GM19324 (cell line): ENCODE measurements at regions not wholly inside any gene's neighbourhood (a gene's known extent, or its start where the extent isn't known, plus 50 kb on each side); places are given as distances from the start of the nearest gene placed in this dataset.

Experiments
- ATAC-seq: cut with Tn5 transposase; IDR thresholded peaks from one replicate; pipeline ENCODE4 v1.9.1; 2021; ENCODE audit warnings: mild to moderate bottlenecking, moderate library complexity; ENCODE audit not compliant: unreplicated experiment, low FRiP score

DNA sequence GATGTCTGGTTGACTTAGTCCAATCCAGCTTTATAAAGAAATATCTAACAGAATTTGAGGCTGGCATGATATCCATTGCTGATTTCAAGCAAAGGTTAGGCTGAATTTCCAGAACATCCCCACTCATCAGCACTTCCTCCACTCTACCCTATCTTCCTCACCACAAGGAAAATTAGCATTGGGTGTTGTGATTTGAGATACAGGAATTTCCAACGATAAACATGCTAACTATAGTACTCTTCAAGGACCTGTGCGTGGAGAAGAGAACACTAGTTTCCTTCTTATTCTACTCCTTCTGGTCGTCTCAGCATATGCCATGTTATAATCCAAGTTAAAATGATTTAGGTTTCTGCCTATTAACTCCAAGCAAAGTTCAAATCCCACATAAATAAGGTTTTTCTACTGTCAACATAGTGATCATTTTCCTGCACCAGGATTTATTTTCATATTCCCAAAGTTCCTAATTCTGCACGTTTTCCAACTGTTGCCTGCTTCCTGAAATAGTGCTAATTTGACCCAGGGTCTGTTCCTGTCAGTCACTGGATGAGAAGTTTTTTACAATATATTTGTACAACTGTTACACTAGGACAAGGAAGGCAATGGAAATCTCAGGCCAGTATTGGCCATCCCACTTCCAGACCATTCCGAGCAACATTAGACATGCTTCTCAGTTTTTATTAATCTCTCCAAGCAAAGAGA is 177.6 kb upstream of the EDNRA start:
- no peak for ATAC-seq

DNA sequence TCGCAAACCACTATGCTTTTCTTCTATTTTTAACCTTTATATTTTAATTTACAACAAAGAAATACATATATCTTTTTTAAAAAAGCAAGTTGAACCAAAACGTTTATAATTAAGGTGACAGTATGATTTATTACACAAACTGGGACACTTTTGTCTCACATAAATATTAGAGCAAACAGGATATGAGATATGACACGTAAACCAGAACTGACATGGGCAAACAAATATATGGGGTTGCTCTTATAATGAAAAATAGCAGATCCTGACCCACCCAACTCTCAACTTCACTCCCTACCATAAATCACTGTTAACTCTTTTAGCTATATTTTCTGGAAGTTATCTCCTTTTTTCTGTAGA is 177.0 kb upstream of the EDNRA start:
- no peak for ATAC-seq

DNA sequence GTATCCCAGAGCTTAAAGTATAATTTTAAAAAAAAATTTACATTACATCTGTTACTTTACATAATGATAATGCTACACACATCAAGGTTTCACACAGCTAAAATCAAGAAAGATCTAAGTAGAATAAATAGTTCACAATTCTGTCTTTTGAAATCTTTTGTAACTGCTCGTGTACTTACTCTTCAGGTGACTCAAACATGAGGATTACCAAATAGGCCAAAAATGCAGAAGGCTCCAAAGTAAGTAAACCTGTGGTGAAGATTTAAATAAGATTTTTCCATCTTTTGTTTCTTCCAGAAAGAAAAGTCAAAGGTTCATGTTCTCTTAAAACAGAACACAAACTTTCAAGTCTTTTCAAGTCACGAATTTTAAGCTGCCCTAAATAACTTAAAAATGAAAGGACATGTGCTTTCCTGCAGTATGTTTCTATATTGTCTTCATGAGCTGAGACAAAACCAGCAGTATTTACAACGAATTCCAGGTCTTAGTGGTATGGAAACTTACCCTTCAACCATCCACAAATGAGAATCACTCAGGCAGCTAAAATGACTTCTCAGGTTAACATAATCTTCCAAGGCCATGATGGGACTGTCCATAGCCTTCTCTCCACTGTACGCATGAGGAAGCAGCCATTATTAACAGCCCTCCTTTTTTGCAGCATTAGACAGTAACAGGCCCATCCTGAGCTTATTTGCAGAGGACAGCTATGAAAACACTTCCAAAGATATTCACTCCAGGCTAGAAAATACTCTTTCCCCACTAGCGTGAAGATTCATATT is 172.8 kb upstream of the EDNRA start:
- no peak for ATAC-seq

DNA sequence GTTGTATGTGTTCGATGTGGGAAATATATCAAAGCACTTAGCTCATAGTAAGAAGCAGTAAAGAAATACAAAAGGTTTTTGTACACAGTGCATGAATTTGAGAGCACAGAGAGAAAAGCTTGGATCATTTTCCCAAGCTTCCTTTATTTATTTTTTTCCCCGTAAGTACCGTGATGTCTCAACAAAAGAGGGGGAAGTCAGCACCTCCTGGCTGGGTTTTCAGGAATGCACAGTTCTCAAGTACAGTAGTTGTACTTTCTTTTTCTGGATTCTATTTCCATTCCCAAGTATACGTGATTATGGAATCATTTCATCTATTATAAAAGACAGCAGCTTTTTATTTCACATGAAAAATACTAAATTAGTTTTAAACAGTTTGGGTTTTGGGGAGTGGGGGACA is 171.5 kb upstream of the EDNRA start:
- ATAC-seq: no peak

DNA sequence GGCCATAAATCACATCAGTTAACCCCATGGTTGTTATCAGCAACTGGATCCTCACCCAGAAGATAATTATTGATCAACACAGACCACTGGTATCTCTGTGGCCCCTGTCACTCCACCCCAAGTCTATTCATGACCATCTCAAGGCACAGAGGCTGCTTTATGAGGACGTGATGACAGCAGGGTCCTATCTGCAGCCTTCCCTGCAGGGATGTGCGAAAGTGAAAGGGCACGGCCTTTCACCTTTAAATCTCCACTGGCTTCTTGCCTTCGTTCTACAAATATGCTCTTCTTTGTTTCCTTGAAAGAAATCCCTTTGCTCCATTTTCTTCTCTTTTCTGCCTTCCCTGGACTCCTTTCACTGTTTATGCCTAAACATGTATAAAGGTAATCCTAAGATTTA is 170.6 kb upstream of the EDNRA start:
- ATAC-seq: no peak

DNA sequence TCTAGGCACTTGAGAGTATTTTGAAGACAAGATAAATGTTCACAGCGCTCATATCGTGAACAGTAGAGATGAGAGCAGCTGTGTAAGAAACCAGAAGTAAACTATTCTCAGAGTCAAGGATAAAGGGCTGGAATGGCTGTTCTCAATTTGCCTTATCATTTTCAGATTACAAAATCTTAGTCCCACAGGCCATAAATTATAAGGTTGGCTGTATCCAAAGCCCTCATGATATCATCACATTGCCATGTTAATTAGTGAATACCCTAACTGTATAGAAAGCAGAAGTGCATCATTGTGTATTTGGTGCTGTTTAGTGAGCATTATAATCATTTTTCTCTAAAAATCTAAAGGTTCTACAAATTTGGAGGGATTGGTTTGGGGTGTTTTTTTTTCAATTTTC is 168.9 kb upstream of the EDNRA start:
- no peak for ATAC-seq

DNA sequence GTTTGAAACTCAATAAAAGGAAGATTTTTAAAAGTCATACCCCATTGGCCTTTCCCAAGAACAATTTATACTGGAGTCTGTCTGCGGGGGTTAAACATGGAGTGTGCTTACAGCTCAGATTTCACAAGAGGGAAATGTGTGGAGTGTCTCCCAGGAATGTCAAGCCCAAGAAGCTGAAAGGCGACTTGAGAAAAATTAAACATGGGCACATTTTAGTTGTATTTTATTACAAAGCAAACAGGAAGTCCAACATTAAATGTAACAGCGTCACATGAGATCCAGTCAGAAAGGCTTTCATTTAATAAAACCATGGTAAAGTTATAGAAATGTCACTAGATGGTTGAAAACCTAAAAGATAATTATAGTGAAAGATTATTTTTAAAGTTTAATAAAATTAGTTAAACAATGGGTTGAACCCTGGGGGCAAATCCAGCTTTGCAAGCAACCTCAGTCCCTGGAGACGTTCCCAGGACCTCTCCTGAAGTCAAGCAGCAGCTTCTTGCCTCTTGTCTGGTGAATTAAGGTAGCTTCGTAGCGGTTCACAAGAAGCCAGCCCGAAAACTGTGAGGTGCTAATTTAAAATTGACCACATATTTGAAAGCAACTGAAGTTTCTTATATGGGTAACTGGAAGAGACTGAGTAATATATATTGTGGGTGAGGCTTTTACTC is 168.4 kb upstream of the EDNRA start:
- no peak for ATAC-seq

DNA sequence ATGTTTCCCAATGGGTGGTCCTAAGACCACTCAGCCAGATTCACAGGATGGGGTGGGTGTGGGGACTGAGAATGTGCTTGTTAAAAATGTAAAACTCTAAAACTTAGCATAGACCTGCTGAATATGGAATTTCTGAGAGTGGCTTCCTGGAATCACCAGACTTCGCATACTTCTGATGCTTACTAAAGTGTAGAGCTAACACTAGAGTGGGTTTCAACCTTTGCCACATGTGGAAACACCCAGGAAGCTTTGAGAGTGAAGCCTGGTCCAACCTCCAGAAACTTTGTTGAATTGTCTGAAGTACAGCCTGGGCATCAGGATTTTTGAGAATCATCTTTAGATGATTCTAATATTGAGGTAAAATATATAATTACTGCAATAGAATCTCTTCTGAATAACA is 167.8 kb upstream of the EDNRA start:
- no peak for ATAC-seq

DNA sequence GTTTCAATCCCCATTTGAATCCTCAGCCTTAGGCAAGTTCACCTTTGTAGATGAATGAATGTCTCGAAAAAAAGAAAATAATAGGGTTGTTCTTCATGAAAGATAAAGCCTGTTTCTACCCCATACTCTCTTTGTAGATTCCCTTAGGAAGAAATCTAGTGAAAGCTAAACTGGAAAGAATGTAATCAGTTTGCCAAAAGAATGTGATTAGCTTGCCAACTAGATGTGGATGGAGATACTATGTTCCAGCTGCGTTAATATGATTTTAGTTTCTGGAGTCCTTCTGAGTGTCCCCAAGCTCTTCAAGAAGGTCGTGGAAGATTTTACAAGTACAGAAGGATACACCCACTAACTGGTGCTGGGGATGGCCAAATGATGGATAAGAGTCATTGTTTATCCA is 162.3 kb upstream of the EDNRA start:
- no peak for ATAC-seq

DNA sequence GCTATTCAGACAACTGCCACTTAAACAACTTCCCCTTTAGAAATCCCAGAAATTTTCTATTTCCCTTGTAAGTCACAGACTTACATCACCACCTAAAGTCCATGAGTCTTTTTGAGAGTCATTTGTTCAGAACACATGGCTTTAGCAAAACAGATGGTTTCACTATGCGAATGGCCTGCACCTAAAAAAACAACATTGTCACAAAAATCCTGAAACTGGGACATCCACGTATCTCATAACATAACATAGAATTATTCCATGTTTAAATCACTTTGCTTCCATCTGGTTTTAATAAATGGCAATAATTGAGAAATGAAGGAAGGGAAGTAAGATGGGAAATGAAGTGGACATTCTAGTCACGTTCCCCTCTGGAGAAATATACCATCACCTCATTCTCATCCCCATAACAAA is 155.3 kb upstream of the EDNRA start:
- ATAC-seq: no peak

DNA sequence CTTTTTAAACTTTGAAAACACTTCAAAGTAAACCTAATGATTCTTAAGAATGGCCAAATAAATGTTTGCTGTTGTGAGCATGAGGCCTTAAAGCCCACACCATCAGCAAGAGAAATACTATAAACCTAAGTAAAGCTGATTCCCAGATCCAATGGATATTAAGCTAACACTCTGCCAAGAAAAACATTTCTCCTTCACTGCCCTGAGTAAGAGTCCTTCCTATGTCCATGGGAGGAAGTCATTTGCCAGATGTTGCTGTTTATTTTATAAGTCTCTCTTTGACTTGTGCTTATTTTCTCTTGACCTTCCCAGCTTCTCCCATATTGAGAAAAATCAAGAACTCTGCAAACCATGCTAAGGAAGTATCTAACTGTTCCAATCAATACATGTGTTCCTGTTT is 154.3 kb upstream of the EDNRA start:
- ATAC-seq: no peak

DNA sequence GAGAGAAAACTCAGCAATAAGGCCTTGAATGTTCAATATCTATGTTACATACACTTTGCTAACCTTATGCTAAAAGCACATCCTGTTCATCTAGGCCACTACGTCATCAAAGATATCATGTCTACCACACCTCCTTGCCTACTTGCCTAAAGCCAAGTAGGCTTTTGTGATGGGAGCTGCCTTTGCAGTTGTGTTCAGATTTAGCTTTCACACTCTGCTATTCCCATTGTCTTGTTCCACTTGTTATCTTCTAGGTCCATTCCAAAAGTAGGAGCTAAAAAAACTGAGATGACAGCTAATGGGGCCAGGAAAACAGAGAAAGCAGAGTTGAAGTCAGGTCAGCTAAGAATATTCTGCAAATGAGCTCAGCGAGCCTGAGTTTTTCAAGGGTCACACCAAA is 153.6 kb upstream of the EDNRA start:
- no peak for ATAC-seq

DNA sequence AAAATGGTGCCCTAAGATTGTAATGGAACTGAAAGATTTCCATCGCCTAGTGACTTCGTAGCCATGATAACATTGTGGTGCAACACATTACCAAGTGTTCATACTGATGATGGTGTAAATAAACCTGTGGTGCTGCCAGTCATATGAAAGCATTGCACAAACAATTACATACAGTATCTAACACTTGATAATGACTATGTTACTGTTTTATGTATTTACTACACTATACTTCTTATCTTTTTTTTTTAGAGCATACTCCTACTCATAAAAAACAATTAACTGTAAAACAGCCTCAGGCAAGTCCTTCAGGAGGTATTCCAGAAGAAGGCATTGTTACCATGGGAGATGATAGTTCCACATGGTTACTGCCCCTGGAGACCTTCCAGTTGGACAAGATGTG is 152.7 kb upstream of the EDNRA start:
- ATAC-seq: no peak

DNA sequence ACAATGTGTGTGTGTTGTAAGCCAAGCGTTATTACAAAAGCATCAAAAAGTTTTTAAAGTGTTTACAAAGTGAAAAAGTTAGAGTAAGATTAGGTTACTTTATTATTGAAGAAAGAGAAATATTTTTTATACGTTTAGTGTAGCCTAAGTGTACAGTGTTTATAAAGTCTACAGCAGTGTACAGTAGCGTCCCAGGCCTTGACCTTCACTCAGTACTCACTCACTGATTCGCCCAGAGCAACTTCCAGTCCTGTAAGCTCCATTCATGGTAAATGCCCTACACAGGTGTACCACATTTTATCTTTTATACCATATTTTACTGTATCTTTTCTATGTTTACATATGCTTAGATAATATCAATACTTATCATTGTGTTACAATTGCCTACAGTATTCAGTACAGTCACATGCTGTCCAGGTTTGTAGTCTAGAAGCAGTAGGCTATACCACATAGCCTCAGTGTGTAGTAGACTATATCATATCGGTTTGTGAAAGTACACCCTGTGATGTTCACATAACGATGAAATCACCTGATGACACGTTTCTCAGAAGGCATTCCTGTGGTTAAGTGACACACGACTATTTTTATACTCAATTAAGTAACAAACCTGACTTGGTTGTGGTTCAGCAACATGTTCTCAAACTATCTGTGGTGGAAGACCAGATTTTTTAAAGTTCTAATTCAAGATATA is 152.0 kb upstream of the EDNRA start:
- ATAC-seq: no peak

DNA sequence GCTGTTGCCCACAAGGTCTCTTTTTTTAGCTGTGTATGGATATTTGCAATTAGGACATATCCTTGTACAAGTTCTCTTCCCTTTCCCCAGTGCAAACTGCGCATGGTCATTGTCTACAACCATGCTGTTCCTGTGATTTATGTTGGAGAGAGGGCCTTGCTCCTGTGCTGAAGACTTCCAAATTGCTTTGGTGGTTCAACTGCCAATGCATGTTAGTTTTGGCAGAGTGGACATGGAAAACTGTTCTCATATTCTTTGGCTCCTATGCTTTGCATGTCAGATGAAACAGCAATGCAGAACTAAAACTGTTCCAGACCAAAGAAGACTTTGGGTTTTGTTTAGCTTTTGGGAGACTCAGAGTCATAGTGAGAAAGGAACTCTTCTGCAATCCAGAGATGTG is 148.8 kb upstream of the EDNRA start:
- no peak for ATAC-seq

DNA sequence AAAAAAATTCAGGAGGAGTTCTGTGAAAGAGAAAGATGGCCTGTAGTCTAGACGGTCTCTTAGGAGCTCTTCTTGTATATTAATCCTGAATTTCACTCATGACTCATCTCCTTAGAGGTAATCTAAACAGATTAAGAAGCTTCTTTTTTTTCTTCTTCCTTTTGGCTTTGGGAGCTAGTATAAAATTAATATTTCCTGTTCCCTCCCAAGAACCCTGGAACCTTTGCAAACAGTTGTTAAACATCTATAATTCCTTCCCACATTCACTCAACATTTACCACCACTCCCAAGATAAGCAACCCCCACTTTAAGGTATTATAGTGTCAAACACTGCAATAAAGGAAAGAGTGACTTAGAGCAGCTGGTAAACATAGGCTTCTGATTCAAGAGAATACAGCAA is 146.4 kb upstream of the EDNRA start:
- ATAC-seq: no peak

DNA sequence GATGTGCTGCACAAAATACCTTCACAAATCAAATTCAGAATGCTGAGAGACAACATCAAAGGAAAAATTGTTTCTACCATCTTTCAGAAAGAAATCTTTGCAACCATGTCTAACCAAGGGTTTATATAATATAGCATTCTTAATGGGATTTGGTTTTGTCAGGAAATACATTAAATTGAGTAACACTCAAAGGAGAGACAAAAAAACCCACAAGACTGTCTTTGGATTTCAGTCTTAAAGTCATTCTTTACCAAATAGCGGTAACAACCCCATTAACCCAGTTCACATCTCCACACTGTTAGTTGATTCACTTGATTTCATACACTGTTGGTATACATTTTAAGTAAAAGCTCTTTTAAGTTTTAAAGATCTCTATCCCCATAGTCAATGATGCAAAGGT is 145.7 kb upstream of the EDNRA start:
- no peak for ATAC-seq

DNA sequence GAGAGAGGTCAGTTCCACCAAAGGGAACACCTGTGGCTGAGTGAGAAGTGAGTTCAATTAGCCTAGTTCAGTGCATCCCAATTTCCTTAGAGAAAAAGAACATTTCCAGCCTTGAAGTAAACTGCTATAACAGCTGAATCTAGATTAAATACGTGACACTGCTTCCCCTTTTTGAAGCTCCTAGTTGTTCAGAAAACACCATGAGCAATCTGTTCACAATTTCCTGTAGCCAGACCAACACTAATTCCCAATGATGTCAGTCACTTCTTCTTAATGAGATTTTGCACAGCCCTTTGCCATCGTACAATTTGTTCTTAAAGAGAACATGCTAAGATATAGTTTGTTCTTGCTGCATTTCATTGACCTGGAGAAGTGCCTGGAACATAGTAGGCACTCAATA is 144.6 kb upstream of the EDNRA start:
- ATAC-seq: no peak

DNA sequence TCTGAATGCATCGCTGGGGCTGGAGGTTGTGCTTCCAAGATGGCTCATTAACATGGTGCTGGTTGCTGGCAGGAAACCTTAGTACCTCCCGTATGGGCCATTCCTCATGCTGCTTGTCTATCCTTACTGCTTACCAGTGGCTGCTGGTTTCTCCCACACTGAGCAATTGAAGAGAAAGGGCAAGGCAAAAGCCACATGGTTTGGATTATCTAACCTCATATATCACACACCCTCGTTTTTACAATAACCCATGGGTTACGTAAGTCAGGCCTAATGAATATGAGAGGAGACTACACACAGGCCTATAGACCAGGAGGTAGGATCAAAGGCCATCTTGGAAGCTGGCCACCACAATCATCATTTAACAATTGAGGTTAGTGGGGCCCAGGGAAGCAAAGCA is 141.8 kb upstream of the EDNRA start:
- no peak for ATAC-seq

DNA sequence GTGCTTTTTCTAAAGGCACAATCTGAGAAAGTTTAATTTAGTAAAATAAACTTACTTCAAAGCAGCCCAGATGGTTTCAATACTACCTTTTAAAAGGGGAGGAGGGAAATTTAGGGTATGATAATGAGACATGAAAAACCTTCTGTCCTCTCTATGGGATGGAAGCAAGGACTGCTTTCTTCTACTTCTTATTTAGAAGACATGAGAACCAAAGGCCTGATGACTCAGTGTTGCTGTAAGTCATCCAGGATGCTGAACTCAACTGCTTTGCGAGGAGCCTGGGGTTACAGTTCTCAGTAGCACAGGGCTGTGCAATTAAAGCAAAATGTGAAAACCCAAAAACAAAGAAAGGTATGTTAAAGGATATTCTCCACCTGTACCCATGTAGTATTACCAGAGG is 140.8 kb upstream of the EDNRA start:
- ATAC-seq: no peak

DNA sequence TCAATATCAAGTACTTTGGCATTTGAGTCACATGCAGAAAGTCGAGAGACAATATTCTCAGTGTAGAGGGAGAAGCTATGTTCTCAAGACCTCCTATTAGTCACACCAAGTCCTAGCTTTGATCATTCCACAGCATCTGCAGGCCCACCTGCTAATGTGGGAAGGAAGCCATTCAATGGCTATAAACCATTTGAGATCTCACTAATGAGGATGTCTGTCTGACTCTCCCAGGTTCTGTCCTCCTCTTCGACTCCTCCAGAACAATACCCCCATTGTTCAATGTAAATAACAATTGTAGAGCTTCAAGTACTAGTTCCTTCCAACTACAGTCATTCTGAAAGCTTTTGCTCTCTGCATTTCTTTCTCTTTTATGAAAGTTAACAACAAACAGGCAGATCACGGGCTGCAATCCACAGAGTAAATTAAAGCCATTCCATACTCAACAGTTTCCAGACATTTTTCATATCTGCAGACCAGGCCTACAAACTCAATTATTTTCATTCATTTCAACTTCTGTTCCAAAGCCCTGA is 140.2 kb upstream of the EDNRA start:
- ATAC-seq: no peak
